ENCODE measurements at regions not wholly inside any gene's neighbourhood (a gene's known extent, or its start where the extent isn't known, plus 50 kb on each side); places are given as distances from the start of the nearest gene placed in this dataset.
A peak's percentile ranks its signal among the peaks of the same experiment; 100 is the strongest.

- TF ChIP-seq CTCF (conservative IDR thresholded peaks at IDR 0.05; ENCODE audit: low read depth, low read length), result no peak
- peak; percentile 58 for DNase-seq (ENCODE audit: low read depth)
- H3K4me3 ChIP-seq (ENCODE audit: low read depth, low read length), result no peak overlapping the region
Observed at GRCh38 chr6:87914637-87915395, 132.8 kb upstream of the SPACA1 start.

- H3K4me3 ChIP-seq (ENCODE audit: low read depth, low read length), result no peak overlapping the region
- DNase-seq (ENCODE audit: low read depth), result no peak
- no peak for TF ChIP-seq CTCF (conservative IDR thresholded peaks at IDR 0.05; ENCODE audit: low read depth, low read length)
Observed at GRCh38 chr6:87913974-87914373, 133.7 kb upstream of the SPACA1 start.

GRCh38 chr6:87912102-87912501 is 135.5 kb upstream of the SPACA1 start:
- no peak for DNase-seq (ENCODE audit: low read depth)
- no peak for TF ChIP-seq CTCF (conservative IDR thresholded peaks at IDR 0.05; ENCODE audit: low read depth, low read length)
- H3K4me3 ChIP-seq (ENCODE audit: low read depth, low read length), result no peak overlapping the region

GRCh38 chr6:87909849-87910248 is 137.8 kb upstream of the SPACA1 start:
- TF ChIP-seq CTCF (conservative IDR thresholded peaks at IDR 0.05; ENCODE audit: low read depth, low read length), result no peak
- peak; percentile 91 for DNase-seq (ENCODE audit: low read depth)
- no peak overlapping the region for H3K4me3 ChIP-seq (ENCODE audit: low read depth, low read length)

GRCh38 chr6:87908978-87909811 is 138.4 kb upstream of the SPACA1 start:
- no peak overlapping the region for H3K4me3 ChIP-seq (ENCODE audit: low read depth, low read length)
- no peak for TF ChIP-seq CTCF (conservative IDR thresholded peaks at IDR 0.05; ENCODE audit: low read depth, low read length)
- DNase-seq (ENCODE audit: low read depth), result peak; percentile 37

- no peak for TF ChIP-seq CTCF (conservative IDR thresholded peaks at IDR 0.05; ENCODE audit: low read depth, low read length)
- peak; percentile 90 for DNase-seq (ENCODE audit: low read depth)
- no peak overlapping the region for H3K4me3 ChIP-seq (ENCODE audit: low read depth, low read length)
Observed at GRCh38 chr6:87907521-87907920, 140.1 kb upstream of the SPACA1 start.
